ENCODE measurements at regions not wholly inside any gene's neighbourhood (a gene's known extent, or its start where the extent isn't known, plus 50 kb on each side); places are given as distances from the start of the nearest gene placed in this dataset.

DNA sequence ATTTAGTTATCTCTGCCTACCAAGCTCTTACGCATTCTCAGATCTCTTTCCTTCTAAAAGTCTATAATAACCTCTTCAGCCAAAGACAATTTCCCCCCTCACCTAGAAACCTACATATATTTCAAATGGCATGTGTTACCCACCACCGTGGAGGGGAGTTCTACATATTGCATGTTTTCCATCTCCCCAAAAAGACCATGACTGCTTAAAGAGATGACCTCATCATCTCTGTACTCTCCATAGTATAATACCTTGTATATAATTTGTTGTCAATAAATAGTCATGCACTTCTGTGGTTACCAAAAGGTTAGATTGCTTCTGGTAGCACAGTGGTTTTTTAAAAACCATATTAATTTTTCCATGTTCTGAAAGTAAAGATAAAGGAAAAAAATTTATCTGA, 148.4 kb downstream of the TBX18 start:
- H3K9ac ChIP-seq, result no peak overlapping the region
- Mint-ChIP-seq H3K9me3 (no peaks in the 10 kb centered on the region), H3K4me3 (no peak overlapping the region), H3K36me3 (no peaks in the 10 kb centered on the region), H3K27me3 (ENCODE audit: insufficient read depth, low read depth) (no peaks in the 10 kb centered on the region), H3K27ac (no peak overlapping the region), H3K4me1 (peaks cover 3% of the 10 kb centered on the region)
- no peaks in the 10 kb centered on the region for H3K27me3 ChIP-seq
- no peaks in the 10 kb centered on the region for H3F3A ChIP-seq (ENCODE audit: low read depth)
- no peak for TF ChIP-seq EZH2 (IDR thresholded peaks at IDR 0.05)
- TF ChIP-seq, protein P1, sequence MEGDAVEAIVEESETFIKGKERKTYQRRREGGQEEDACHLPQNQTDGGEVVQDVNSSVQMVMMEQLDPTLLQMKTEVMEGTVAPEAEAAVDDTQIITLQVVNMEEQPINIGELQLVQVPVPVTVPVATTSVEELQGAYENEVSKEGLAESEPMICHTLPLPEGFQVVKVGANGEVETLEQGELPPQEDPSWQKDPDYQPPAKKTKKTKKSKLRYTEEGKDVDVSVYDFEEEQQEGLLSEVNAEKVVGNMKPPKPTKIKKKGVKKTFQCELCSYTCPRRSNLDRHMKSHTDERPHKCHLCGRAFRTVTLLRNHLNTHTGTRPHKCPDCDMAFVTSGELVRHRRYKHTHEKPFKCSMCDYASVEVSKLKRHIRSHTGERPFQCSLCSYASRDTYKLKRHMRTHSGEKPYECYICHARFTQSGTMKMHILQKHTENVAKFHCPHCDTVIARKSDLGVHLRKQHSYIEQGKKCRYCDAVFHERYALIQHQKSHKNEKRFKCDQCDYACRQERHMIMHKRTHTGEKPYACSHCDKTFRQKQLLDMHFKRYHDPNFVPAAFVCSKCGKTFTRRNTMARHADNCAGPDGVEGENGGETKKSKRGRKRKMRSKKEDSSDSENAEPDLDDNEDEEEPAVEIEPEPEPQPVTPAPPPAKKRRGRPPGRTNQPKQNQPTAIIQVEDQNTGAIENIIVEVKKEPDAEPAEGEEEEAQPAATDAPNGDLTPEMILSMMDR (IDR thresholded peaks at IDR 0.05), result no peak
- TF ChIP-seq EZH2phosphoT487 (IDR thresholded peaks at IDR 0.05), result no peak
- H4K20me1 ChIP-seq (ENCODE audit: low read depth), result no peaks in the 10 kb centered on the region
- no peak overlapping the region for H2AFZ ChIP-seq (replicated peaks)
- peaks cover 5% of the 10 kb centered on the region for H3K4me1 ChIP-seq
- H3K79me2 ChIP-seq (ENCODE audit: low read depth), result no peaks in the 10 kb centered on the region
- DNase-seq (ENCODE audit: low spot score), result no peak
- no peak overlapping the region for H3K4me3 ChIP-seq
- no peaks in the 10 kb centered on the region for H3K9me3 ChIP-seq (ENCODE audit: low read depth)
- no peak overlapping the region for H3K4me2 ChIP-seq
- H3K36me3 ChIP-seq, result no peaks in the 10 kb centered on the region
- H3K27ac ChIP-seq, result no peak overlapping the region

DNA sequence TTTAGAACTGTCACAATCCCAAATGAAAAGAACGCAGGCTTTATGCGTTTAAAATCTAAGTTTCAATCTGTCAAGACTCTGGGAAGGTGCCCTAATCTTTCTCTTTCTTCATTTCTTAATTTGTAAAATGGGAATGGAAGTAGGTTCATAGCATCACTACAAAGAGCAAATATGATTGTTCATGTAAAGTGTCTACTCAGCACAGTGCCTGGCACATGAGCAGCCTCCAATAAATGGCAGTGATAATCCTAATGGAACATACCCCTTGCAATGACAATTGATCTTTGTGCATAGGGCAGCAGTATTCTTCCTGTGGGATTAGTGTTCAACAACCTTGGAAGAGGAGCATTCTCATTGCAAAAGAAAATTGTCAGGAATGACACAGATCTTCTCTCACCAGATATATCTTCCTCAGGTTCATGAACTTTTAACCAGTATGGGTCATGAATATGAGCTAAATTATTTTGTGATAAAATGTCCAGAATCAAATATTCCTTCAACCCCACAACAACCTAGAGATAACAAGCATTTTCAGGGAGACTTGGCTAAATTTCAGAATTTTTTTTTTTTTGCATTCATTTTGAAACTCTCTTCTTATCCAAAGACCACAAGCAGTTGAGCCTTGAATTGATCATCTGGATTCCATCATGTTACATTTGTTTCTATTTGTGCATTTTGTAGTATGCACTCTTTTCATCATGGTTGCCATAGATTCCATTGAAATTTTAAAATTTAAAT, 149.1 kb downstream of the TBX18 start:
- Histone ChIP-seq H3K27ac (no peak overlapping the region), H3K4me1 (peaks cover 5% of the 10 kb centered on the region), H3K4me2 (no peak overlapping the region), H3K9me3 (ENCODE audit: low read depth) (no peaks in the 10 kb centered on the region), H3K4me3 (no peak overlapping the region), H2AFZ (replicated peaks) (no peak overlapping the region), H3K9ac (no peak overlapping the region), H3F3A (ENCODE audit: low read depth) (no peaks in the 10 kb centered on the region), H3K36me3 (no peaks in the 10 kb centered on the region), H3K79me2 (ENCODE audit: low read depth) (no peaks in the 10 kb centered on the region), H3K27me3 (no peaks in the 10 kb centered on the region), H4K20me1 (ENCODE audit: low read depth) (no peaks in the 10 kb centered on the region)
- Mint-ChIP-seq H3K27me3 (ENCODE audit: insufficient read depth, low read depth) (no peaks in the 10 kb centered on the region), H3K4me1 (peaks cover 3% of the 10 kb centered on the region), H3K36me3 (no peaks in the 10 kb centered on the region), H3K9me3 (no peaks in the 10 kb centered on the region), H3K4me3 (no peak overlapping the region), H3K27ac (no peak overlapping the region)
- DNase-seq (ENCODE audit: low spot score), result no peak
- TF ChIP-seq, protein P1 (IDR thresholded peaks at IDR 0.05), result no peak
- TF ChIP-seq EZH2 (IDR thresholded peaks at IDR 0.05) (no peak), EZH2phosphoT487 (IDR thresholded peaks at IDR 0.05) (no peak)

DNA sequence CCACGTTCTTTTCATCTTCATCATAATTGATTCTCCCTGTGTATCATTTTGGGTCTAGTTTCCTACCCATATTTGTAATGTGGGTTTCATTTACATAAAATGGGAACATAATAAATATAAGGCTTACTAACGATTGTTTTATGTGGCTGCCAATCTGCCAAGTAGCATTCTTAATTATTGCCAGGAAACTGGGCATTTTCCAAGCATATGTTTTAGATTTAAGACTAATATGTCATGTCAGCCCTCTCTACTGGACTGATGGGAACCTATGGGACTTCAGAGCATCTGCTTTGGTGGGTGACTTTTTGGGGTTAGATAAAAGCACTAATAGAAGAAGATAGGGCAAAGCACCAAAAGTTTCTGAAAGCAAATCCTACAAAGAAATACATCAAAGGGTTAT, 157.5 kb downstream of the TBX18 start:
- no peak overlapping the region for H3K27ac Mint-ChIP-seq
- no peaks in the 10 kb centered on the region for H3K4me1 Mint-ChIP-seq
- Histone ChIP-seq H3K9ac (no peak overlapping the region), H3K4me3 (no peak overlapping the region), H4K20me1 (ENCODE audit: low read depth) (no peaks in the 10 kb centered on the region), H3K36me3 (no peaks in the 10 kb centered on the region), H3K9me3 (ENCODE audit: low read depth) (no peaks in the 10 kb centered on the region), H3K4me2 (no peak overlapping the region), H3K79me2 (ENCODE audit: low read depth) (no peaks in the 10 kb centered on the region), H2AFZ (replicated peaks) (no peak overlapping the region), H3K27me3 (no peaks in the 10 kb centered on the region), H3K4me1 (no peaks in the 10 kb centered on the region), H3F3A (ENCODE audit: low read depth) (no peaks in the 10 kb centered on the region), H3K27ac (no peak overlapping the region)
- H3K27me3 Mint-ChIP-seq (ENCODE audit: insufficient read depth, low read depth), result no peaks in the 10 kb centered on the region
- no peak for DNase-seq (ENCODE audit: low spot score)
- no peaks in the 10 kb centered on the region for H3K9me3 Mint-ChIP-seq
- no peaks in the 10 kb centered on the region for H3K36me3 Mint-ChIP-seq
- no peak overlapping the region for H3K4me3 Mint-ChIP-seq
- TF ChIP-seq EZH2phosphoT487 (IDR thresholded peaks at IDR 0.05) (no peak), EZH2 (IDR thresholded peaks at IDR 0.05) (no peak)
- TF ChIP-seq, protein P1 (IDR thresholded peaks at IDR 0.05), result no peak

All from neural progenitor cell (in vitro differentiated cells).